ENCODE measurements at regions not wholly inside any gene's neighbourhood (a gene's known extent, or its start where the extent isn't known, plus 50 kb on each side); places are given as distances from the start of the nearest gene placed in this dataset.
"Not testable (repeated sequence)": the region's sequence is repeated elsewhere in the genome, so short reads cannot be mapped to it uniquely, and the experiment has no call there.

GRCh38 chr20:60097285-60097684, 139.1 kb downstream of the CDH26 start:
- ATAC-seq = no peak

- no peak for ATAC-seq
These were observed 142.6 kb downstream of the CDH26 start for GRCh38 chr20:60100780-60101179.

- no peak for ATAC-seq
These were observed 143.1 kb downstream of the CDH26 start for GRCh38 chr20:60101201-60101890.

GRCh38 chr20:60101891-60102281, 143.7 kb downstream of the CDH26 start:
- no peak for ATAC-seq

GRCh38 chr20:60102665-60103210, 144.5 kb downstream of the CDH26 start:
- no peak for ATAC-seq

GRCh38 chr20:60104993-60105803, 147.0 kb downstream of the CDH26 start:
- no peak for ATAC-seq

GRCh38 chr20:60106186-60106585, 148.0 kb downstream of the CDH26 start:
- not testable (repeated sequence) for ATAC-seq

- ATAC-seq = no peak
These were observed 149.6 kb downstream of the CDH26 start for GRCh38 chr20:60107621-60108390.

GRCh38 chr20:60108397-60108796, 150.2 kb downstream of the CDH26 start:
- no peak for ATAC-seq

- ATAC-seq = no peak
These were observed 155.0 kb downstream of the CDH26 start for GRCh38 chr20:60113024-60113724.

- no peak for ATAC-seq
These were observed 155.5 kb downstream of the CDH26 start for GRCh38 chr20:60113771-60114170.

- no peak for ATAC-seq
These were observed 157.2 kb downstream of the CDH26 start for GRCh38 chr20:60115451-60115850.

GRCh38 chr20:60116128-60116909, 158.1 kb downstream of the CDH26 start:
- no peak for ATAC-seq

- ATAC-seq = no peak
These were observed 158.8 kb downstream of the CDH26 start for GRCh38 chr20:60117065-60117464.

- ATAC-seq = no peak
These were observed 163.7 kb downstream of the CDH26 start for GRCh38 chr20:60121903-60122302.

- ATAC-seq = no peak
These were observed 164.4 kb downstream of the CDH26 start for GRCh38 chr20:60122671-60123070.

- no peak for ATAC-seq
These were observed 164.9 kb downstream of the CDH26 start for GRCh38 chr20:60123096-60123495.

- no peak for ATAC-seq
These were observed 165.4 kb downstream of the CDH26 start for GRCh38 chr20:60123652-60124051.

GRCh38 chr20:60124776-60125381, 166.7 kb downstream of the CDH26 start:
- ATAC-seq = no peak

GRCh38 chr20:60125513-60125912, 167.3 kb downstream of the CDH26 start:
- no peak for ATAC-seq

- no peak for ATAC-seq
These were observed 168.8 kb downstream of the CDH26 start for GRCh38 chr20:60126975-60127374.
